ENCODE measurements at regions not wholly inside any gene's neighbourhood (a gene's known extent, or its start where the extent isn't known, plus 50 kb on each side); places are given as distances from the start of the nearest gene placed in this dataset.

DNA sequence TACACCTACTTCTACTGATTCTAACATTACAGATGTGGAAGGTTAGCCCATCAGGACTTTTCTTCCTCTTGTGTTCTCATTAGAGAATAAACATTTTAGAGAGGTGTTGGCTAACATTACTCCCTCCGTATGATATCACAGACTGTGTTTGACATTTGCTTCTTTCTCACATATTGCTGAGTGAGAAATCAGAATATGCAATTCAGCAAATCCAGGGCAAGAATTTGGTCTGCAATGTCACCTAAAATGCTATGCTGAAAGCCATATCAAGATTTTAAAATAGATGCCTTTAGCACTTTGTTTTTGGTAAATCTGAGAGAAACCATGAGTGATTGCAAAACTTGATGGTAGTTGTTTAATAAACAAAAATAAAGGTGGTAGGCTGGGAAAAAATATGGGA, 319.1 kb downstream of the C4orf33 start:
- Histone ChIP-seq H3K9ac (ENCODE audit: low read depth, low read length) (no peak overlapping the region), H3K4ac (ENCODE audit: low read depth, low read length) (no peak overlapping the region), H4K91ac (ENCODE audit: insufficient read depth, low read depth, low read length) (no peak overlapping the region), H2AK5ac (ENCODE audit: low read depth, low read length) (no peak overlapping the region), H2AFZ (replicated peaks; ENCODE audit: low read length, poor library complexity) (no peak overlapping the region), H2AK9ac (replicated peaks; ENCODE audit: low read depth, low read length, poor library complexity) (no peak overlapping the region), H4K5ac (ENCODE audit: low read depth, low read length) (no peak overlapping the region), H3K36me3 (ENCODE audit: control insufficient read depth, insufficient read depth, low read length) (no peaks in the 10 kb centered on the region), H3K4me3 (ENCODE audit: insufficient read depth, low read depth, low read length) (no peak overlapping the region), H3K23ac (ENCODE audit: low read depth, low read length) (no peak overlapping the region), H3K14ac (replicated peaks; ENCODE audit: low read depth, low read length) (no peak overlapping the region), H2BK5ac (ENCODE audit: low read depth, low read length, poor library complexity, severe bottlenecking) (no peak overlapping the region), H3K18ac (ENCODE audit: low read depth, low read length) (no peak overlapping the region), H2BK20ac (ENCODE audit: low read depth, low read length) (no peak overlapping the region), H2BK15ac (ENCODE audit: low read depth, low read length) (no peak overlapping the region), H4K8ac (ENCODE audit: low read depth in 2 of 2, low read length in 2 of 2) (no peak overlapping the region), H4K20me1 (ENCODE audit: insufficient read depth, low read length) (no peaks in the 10 kb centered on the region), H3K79me1 (ENCODE audit: low read depth in 1 of 2, low read length in 2 of 2) (no peaks in the 10 kb centered on the region), H3K4me1 (ENCODE audit: control insufficient read depth, insufficient read depth, low read length) (no peaks in the 10 kb centered on the region), H3K9me1 (ENCODE audit: insufficient read depth, low read length) (no peaks in the 10 kb centered on the region), H3K27me3 (ENCODE audit: control insufficient read depth, insufficient read depth, low read length) (no peaks in the 10 kb centered on the region), H3K9me3 (ENCODE audit: control insufficient read depth, insufficient read depth, low read length) (no peaks in the 10 kb centered on the region), H3K27ac (ENCODE audit: insufficient read depth, low read length) (no peak overlapping the region), H2BK120ac (ENCODE audit: low read depth, low read length) (no peak overlapping the region), H3K4me2 (ENCODE audit: low read depth, low read length) (no peak overlapping the region), H3K56ac (ENCODE audit: extremely low read depth, insufficient read depth, low read length) (no peak overlapping the region)
- POLR2A ChIA-PET (ENCODE audit: unreplicated experiment) = no interaction called here
- ATAC-seq (ENCODE audit: low read depth) = no peak
- intact Hi-C loops (cut with micrococcal nuclease) = no loop called here
- CTCF ChIA-PET = no interaction called here
- in situ Hi-C loops (cut with MboI; ENCODE audit: low sequenced_read_pairs) = no loop called here
- no TSS peak for BruUV-seq (replicated peaks)
- TF ChIP-seq CEBPB (IDR thresholded peaks at IDR 0.05; ENCODE audit: low read depth, low read length) = no peak
- peak; percentile 46 for TF ChIP-seq MAFK (IDR thresholded peaks at IDR 0.05; ENCODE audit: low read depth, low read length)
- no peak for DNase-seq
- no CpG with 5 or more reads among the region's 1 CpG for WGBS, 2 experiments (ENCODE audit: extremely low coverage in 2 of 2, insufficient read length in 1 of 2)
- dilution Hi-C loops (cut with HindIII; ENCODE audit: low sequenced_read_pairs, unreplicated experiment) = no loop called here

Data from IMR-90 (cell line).